Esophagus muscularis mucosa (tissue), 4 donors: ENCODE measurements at regions not wholly inside any gene's neighbourhood (a gene's known extent, or its start where the extent isn't known, plus 50 kb on each side); places are given as distances from the start of the nearest gene placed in this dataset.
"Not testable (repeated sequence)": the region's sequence is repeated elsewhere in the genome, so short reads cannot be mapped to it uniquely, and the experiment has no call there.

Experiments
- DNase-seq: peaks from one replicate; pipeline ENCODE4 v3.0.0-alpha.2; 2017; ENCODE audit errors: extremely low spot score
- H3K27ac ChIP-seq, 4 donors: fragments of 200-600 bp; sonication (generic); replicated peaks in 1 of 4; 1 replicate in 3 of 4; 2 replicates in 1 of 4; pipeline ENCODE4 v1.5.1; 2016 to 2019; ENCODE audit warnings: mild to moderate bottlenecking in 1 of 4
- H3K27me3 ChIP-seq, 4 donors: fragments of 200-600 bp; sonication (generic); one replicate each; pipeline versions ENCODE4 v1.5.1 to v1.6.0; 2016 to 2019
- H3K36me3 ChIP-seq, 4 donors: fragments of 200-600 bp; sonication (generic); one replicate each; pipeline ENCODE4 v1.5.1; 2016 to 2019
- H3K4me1 ChIP-seq, 4 donors: fragments of 200-600 bp; sonication (generic); one replicate each; pipeline ENCODE4 v1.5.1; 2016 to 2019
- H3K4me3 ChIP-seq, 4 donors: fragments of 200-600 bp; sonication (generic); 1 replicate in 2 of 4; 2 replicates in 2 of 4; pipeline ENCODE4 v1.5.1; 2016 to 2019; ENCODE audit warnings: mild to moderate bottlenecking in 4 of 4, moderate library complexity in 1 of 4
- H3K9me3 ChIP-seq, 4 donors: fragments of 200-600 bp; sonication (generic); 1 replicate in 3 of 4; 2 replicates in 1 of 4; pipeline ENCODE4 v1.5.1; 2016 to 2019
- EP300 ChIP-seq: sonication (generic); formaldehyde crosslinking; IDR thresholded peaks from one replicate; pipeline ENCODE4 v1.6.1; 2017; ENCODE audit warnings: antibody characterized with exemption
- POLR2A ChIP-seq: fragments of 450-650 bp; IDR thresholded peaks from one replicate; pipeline ENCODE4 v1.6.1; 2017; ENCODE audit warnings: antibody characterized with exemption, moderate library complexity, mild to moderate bottlenecking, low read depth
- POLR2AphosphoS5 ChIP-seq, 2 donors: sonication (generic); formaldehyde crosslinking; IDR thresholded peaks; one replicate each; pipeline ENCODE4 v1.6.1; 2017; ENCODE audit warnings: antibody characterized with exemption in 2 of 2
- WGBS: methylation state at CpG from one replicate; pipeline ENCODE4 v1.1.5; 2018; 5-methylcytosine and 5-hydroxymethylcytosine counted together
- intact Hi-C: fragments of 100-400 bp; cut with DNase I; formaldehyde crosslinking; loops from one replicate; pipeline ENCODE4 v1.15.1; 2023
- TF ChIP-seq, protein P1 (sequence below), 3 experiments: fragments of 200-600 bp in 2 of 3; fragments of 450-650 bp in 1 of 3; sonication (generic) in 2 of 3; IDR thresholded peaks; one replicate each; pipeline ENCODE4 v1.5.1; 2017 to 2019; ENCODE audit warnings: antibody characterized with exemption in 3 of 3, mild to moderate bottlenecking in 2 of 3, moderate library complexity in 1 of 3

DNA sequence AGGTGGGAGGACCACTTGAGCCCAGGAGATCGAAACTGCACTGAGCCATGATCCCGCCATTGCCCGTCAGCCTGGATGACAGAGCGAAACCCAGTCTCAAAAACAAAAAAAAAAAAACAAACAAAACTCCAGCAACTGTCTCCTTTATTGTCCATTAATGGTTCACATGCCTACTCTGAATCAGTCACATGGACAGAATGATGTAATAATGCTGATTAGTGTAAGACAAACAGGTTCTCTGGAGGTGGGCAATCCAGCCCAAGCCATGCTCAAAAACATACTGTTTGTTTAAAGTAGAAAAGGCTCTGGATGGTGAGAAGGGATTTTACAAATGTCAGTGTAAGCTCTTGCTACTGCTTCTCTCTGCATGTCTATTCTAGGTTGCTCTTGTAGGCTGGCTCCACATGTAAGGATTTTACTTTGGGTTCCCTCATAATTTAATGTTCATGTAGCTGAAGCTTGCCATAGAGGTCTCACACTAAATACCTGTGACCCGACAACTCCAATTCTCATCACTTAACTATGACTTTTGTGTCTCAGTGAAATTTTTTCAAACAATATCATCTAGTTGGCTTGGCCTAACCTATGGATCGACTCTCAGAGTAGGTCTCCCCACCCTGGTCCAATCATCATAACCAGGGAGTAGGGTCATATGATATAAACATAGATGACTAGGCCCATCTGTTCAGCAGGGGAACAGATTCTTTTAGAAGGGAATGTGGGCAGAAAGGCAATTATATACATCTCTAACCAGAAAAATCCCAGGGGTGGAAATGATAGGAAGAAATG, 83.9 kb upstream of the SLC39A10 start:
- intact Hi-C loops = no loop called here
- no peak for DNase-seq
- H3K27me3 ChIP-seq = no peaks in the 10 kb centered on the region
- WGBS = 93% methylated on average over 6 of the region's 6 CpGs
- H3K9me3 ChIP-seq = no peaks in the 10 kb centered on the region
- no peaks in the 10 kb centered on the region for H3K36me3 ChIP-seq
- no peak overlapping the region for H3K4me3 ChIP-seq
- H3K27ac ChIP-seq = no peak overlapping the region
- TF ChIP-seq, protein P1, sequence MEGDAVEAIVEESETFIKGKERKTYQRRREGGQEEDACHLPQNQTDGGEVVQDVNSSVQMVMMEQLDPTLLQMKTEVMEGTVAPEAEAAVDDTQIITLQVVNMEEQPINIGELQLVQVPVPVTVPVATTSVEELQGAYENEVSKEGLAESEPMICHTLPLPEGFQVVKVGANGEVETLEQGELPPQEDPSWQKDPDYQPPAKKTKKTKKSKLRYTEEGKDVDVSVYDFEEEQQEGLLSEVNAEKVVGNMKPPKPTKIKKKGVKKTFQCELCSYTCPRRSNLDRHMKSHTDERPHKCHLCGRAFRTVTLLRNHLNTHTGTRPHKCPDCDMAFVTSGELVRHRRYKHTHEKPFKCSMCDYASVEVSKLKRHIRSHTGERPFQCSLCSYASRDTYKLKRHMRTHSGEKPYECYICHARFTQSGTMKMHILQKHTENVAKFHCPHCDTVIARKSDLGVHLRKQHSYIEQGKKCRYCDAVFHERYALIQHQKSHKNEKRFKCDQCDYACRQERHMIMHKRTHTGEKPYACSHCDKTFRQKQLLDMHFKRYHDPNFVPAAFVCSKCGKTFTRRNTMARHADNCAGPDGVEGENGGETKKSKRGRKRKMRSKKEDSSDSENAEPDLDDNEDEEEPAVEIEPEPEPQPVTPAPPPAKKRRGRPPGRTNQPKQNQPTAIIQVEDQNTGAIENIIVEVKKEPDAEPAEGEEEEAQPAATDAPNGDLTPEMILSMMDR (IDR thresholded peaks at IDR 0.05) = no peak
- no peak for TF ChIP-seq EP300
- TF ChIP-seq POLR2AphosphoS5 (IDR thresholded peaks at IDR 0.05) = no peak
- no peak for TF ChIP-seq POLR2A
- H3K4me1 ChIP-seq = peaks cover 0 to 5% (median 0%) of the 10 kb centered on the region in 4 donors

DNA sequence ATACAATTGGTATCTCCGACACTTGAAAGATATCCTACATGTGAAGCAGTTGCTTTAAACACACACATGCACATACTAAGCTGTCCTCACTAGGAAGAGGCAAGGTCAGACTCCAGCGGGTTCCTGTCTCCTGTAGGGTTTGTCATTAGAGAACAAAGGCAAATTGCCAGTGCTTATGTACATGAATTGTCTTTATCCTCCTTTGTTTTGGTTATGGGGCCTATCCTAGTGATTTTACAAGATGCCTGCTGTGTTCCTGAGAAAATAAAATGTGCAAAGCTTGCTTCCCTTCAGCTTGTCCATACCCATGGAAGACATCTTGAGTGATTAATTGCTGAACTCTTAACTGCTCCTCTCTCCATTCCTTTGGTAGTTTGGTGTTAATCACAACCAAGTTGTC, 86.7 kb upstream of the SLC39A10 start:
- no peak overlapping the region for H3K4me3 ChIP-seq
- no peaks in the 10 kb centered on the region for H3K36me3 ChIP-seq
- no peak overlapping the region for H3K27ac ChIP-seq
- H3K4me1 ChIP-seq = no peaks in the 10 kb centered on the region
- H3K9me3 ChIP-seq = no peaks in the 10 kb centered on the region
- TF ChIP-seq, protein P1 (IDR thresholded peaks at IDR 0.05) = no peak
- TF ChIP-seq EP300 = no peak
- TF ChIP-seq POLR2AphosphoS5 (IDR thresholded peaks at IDR 0.05) = no peak
- intact Hi-C loops = no loop called here
- DNase-seq = peak; percentile 55
- H3K27me3 ChIP-seq = no peaks in the 10 kb centered on the region
- WGBS = 69% methylated on average over 2 of the region's 2 CpGs

DNA sequence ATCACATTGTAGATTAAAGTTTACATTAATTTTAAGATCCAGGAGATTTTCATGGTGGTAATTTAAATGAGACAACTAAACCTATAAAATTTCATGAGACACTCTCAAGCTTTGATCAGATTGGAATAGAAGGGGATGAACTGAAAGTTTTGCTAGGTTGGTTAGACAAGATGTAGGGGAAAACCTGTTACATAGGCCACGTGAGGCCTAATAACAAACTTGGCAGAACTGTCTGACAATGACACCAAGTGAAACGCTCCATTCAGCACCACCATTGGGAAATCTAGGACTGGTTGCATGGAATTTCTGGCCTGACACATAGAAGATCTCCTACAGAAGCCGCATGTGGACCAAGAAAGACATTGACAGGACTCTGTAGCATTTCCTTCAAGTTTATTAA, 87.8 kb upstream of the SLC39A10 start:
- WGBS = 81% methylated on average over 3 of the region's 3 CpGs
- TF ChIP-seq, protein P1 (IDR thresholded peaks at IDR 0.05) = no peak
- no peak for TF ChIP-seq POLR2A
- TF ChIP-seq EP300 = no peak
- TF ChIP-seq POLR2AphosphoS5 (IDR thresholded peaks at IDR 0.05) = no peak

DNA sequence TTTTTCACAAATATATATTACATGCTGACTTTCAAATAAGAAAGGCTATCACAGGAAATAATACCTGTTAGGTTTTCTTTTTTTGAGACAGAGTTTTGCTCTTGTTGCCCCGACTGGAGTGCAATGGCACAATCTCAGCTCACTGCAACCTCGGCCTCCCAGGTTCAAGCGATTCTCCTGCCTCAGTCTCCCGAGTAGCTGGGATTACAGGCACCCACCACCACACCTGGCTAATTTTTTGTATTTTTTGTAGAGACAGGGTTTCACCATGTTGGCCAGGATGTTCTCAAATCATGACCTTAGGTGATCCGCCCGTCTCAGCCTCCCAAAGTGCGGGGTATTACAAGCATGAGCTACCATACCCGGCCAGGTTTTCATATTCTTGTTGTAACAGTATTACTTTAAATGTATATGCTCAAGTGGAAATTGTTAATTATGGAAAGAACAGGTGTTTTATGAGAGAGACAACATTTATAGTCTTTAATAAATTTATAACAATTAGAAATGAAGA, 92.3 kb upstream of the SLC39A10 start:
- 94% methylated on average over 8 of the region's 8 CpGs for WGBS
- intact Hi-C loops = not testable (repeated sequence)

More for the DNA sequence above, 87.8 kb upstream of the SLC39A10 start:
- H3K4me3 ChIP-seq = no peak overlapping the region
- H3K36me3 ChIP-seq = no peaks in the 10 kb centered on the region
- no peak overlapping the region for H3K27ac ChIP-seq
- intact Hi-C loops = no loop called here
- peak; percentile 14 for DNase-seq
- no peaks in the 10 kb centered on the region for H3K4me1 ChIP-seq
- no peaks in the 10 kb centered on the region for H3K9me3 ChIP-seq
- H3K27me3 ChIP-seq = no peaks in the 10 kb centered on the region

DNA sequence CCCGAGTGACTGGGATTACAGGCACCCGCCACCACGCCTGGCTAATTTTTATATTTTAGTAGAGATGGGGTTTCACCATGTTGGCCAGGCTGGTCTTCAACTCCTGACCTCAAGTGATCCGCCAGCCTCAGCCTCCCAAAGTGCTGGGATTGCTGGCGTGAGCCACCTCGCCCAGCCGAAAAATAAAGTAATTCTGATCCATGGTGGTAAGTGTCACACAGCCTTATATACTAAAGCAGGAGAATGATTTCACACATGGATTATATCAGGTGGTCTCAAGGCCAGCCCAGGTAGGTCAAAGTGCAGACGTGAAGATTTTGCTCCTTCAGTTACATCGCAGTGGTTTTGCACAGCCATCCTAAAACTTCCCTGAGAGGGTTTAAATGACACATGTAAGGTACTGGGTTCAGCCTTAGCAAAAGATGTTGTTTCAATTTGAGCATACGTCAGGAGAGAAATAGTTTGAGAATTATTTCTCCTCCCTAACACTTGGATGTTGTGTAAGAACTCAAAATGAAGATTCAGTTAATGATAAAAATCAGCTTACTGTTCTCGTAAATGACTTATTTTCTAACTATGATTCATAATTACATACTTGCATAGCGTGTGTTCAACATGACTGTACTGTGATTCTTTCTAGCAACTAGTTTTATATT, 93.0 kb upstream of the SLC39A10 start:
- no peak overlapping the region for H3K27ac ChIP-seq
- DNase-seq = no peak
- no peaks in the 10 kb centered on the region for H3K36me3 ChIP-seq
- H3K4me3 ChIP-seq = no peak overlapping the region
- H3K4me1 ChIP-seq = no peaks in the 10 kb centered on the region
- H3K9me3 ChIP-seq = no peaks in the 10 kb centered on the region
- no peak for TF ChIP-seq EP300
- no peak for TF ChIP-seq POLR2AphosphoS5 (IDR thresholded peaks at IDR 0.05)
- TF ChIP-seq POLR2A = no peak
- TF ChIP-seq, protein P1 (IDR thresholded peaks at IDR 0.05) = no peak
- intact Hi-C loops = no loop called here
- no peaks in the 10 kb centered on the region for H3K27me3 ChIP-seq
- WGBS = 91% methylated on average over 12 of the region's 12 CpGs

More for the DNA sequence above, 92.3 kb upstream of the SLC39A10 start:
- H3K4me1 ChIP-seq, H3K4me3 ChIP-seq, H3K9me3 ChIP-seq, DNase-seq, H3K36me3 ChIP-seq, H3K27ac ChIP-seq, H3K27me3 ChIP-seq: not testable (repeated sequence)
